Peyer's patch (tissue), 4 donors: ENCODE measurements at regions not wholly inside any gene's neighbourhood (a gene's known extent, or its start where the extent isn't known, plus 50 kb on each side); places are given as distances from the start of the nearest gene placed in this dataset.

Experiments used
- DNase-seq, 3 donors: peaks; one replicate each; pipeline ENCODE4 v3.0.0-alpha.2; 2017 to 2019
- H3K27ac ChIP-seq, 4 donors: fragments of 200-600 bp; sonication (generic); one replicate each; pipeline ENCODE4 v1.5.1; 2016 to 2019
- H3K27me3 ChIP-seq, 2 donors: fragments of 200-600 bp; sonication (generic); one replicate each; pipeline ENCODE4 v1.5.1; 2019
- H3K36me3 ChIP-seq, 3 donors: fragments of 200-600 bp; sonication (generic); one replicate each; pipeline ENCODE4 v1.5.1; 2016 to 2019
- H3K4me1 ChIP-seq, 4 donors: fragments of 200-600 bp; sonication (generic); one replicate each; pipeline ENCODE4 v1.5.1; 2016 to 2019
- H3K4me3 ChIP-seq, 4 donors: fragments of 200-600 bp; sonication (generic); 1 replicate in 3 of 4; 2 replicates in 1 of 4; pipeline ENCODE4 v1.5.1; 2016 to 2019; ENCODE audit warnings: mild to moderate bottlenecking in 1 of 4
- H3K9me3 ChIP-seq, 4 donors: fragments of 200-600 bp; sonication (generic); one replicate each; pipeline ENCODE4 v1.5.1; 2016 to 2019; ENCODE audit warnings: mild to moderate bottlenecking in 1 of 4
- POLR2A ChIP-seq, 2 donors: fragments of 450-650 bp; IDR thresholded peaks; one replicate each; pipeline ENCODE4 v1.5.1; 2017; ENCODE audit warnings: antibody characterized with exemption in 2 of 2, mild to moderate bottlenecking in 2 of 2, moderate library complexity in 2 of 2
- TF ChIP-seq, protein P1 (sequence below), 6 experiments: fragments of 450-650 bp in 4 of 6; fragments of 200-600 bp in 2 of 6; sonication (generic) in 1 of 6; IDR thresholded peaks; one replicate each; pipeline ENCODE4 v1.5.1; 2017 to 2019; ENCODE audit warnings: antibody characterized with exemption in 6 of 6, mild to moderate bottlenecking in 3 of 6, moderate library complexity in 1 of 6

DNA sequence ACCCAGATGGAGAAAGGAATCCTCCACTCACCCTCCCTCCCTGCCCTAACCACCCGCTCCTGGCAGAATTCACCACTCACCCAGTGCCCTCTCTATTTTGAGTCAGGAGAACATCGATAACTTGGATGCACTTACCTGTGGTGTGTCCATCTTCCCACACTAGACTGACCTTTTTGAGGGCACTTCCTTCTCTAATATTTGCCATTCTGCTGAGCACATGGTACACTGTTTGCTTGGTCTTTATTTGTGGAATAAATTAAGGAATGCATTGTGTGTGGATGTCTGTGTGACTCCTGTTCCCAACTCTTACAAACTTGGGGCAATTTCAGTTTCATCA lies 133.7 kb downstream of the ACKR3 start:
- no peak for DNase-seq
- H3K9me3 ChIP-seq, result no peaks in the 10 kb centered on the region
- no peaks in the 10 kb centered on the region for H3K27me3 ChIP-seq
- H3K4me3 ChIP-seq, result no peak overlapping the region
- H3K36me3 ChIP-seq, result no peaks in the 10 kb centered on the region
- no peaks in the 10 kb centered on the region for H3K4me1 ChIP-seq
- H3K27ac ChIP-seq, result no peak overlapping the region
- TF ChIP-seq, protein P1, sequence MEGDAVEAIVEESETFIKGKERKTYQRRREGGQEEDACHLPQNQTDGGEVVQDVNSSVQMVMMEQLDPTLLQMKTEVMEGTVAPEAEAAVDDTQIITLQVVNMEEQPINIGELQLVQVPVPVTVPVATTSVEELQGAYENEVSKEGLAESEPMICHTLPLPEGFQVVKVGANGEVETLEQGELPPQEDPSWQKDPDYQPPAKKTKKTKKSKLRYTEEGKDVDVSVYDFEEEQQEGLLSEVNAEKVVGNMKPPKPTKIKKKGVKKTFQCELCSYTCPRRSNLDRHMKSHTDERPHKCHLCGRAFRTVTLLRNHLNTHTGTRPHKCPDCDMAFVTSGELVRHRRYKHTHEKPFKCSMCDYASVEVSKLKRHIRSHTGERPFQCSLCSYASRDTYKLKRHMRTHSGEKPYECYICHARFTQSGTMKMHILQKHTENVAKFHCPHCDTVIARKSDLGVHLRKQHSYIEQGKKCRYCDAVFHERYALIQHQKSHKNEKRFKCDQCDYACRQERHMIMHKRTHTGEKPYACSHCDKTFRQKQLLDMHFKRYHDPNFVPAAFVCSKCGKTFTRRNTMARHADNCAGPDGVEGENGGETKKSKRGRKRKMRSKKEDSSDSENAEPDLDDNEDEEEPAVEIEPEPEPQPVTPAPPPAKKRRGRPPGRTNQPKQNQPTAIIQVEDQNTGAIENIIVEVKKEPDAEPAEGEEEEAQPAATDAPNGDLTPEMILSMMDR (IDR thresholded peaks at IDR 0.05), result no peak
- no peak for TF ChIP-seq POLR2A (IDR thresholded peaks at IDR 0.05)

DNA sequence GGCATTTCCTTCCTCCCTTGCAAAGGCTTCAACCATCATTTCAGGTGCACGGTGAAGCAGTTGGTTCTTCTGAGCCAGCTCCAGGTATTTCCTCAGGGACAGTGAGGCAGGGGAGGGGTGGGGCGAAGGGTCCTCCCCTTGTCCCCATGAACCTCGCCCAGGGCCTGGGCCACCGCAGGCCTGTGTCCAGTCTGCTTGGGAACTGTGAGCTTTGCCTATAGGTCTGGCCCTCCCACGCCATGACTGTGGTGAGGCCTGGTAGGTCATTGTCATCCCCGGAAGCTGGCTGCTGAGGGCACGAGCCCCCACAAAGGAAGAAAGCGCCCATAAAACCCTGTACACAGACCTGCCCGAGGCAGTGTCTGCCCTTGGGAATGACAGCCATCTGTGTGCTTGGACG lies 134.3 kb downstream of the ACKR3 start:
- DNase-seq, result no peak
- no peaks in the 10 kb centered on the region for H3K36me3 ChIP-seq
- TF ChIP-seq, protein P1 (IDR thresholded peaks at IDR 0.05), result no peak
- no peak for TF ChIP-seq POLR2A (IDR thresholded peaks at IDR 0.05)
- no peak overlapping the region for H3K4me3 ChIP-seq
- no peaks in the 10 kb centered on the region for H3K4me1 ChIP-seq
- H3K27ac ChIP-seq, result no peak overlapping the region
- no peaks in the 10 kb centered on the region for H3K27me3 ChIP-seq
- H3K9me3 ChIP-seq, result no peaks in the 10 kb centered on the region

DNA sequence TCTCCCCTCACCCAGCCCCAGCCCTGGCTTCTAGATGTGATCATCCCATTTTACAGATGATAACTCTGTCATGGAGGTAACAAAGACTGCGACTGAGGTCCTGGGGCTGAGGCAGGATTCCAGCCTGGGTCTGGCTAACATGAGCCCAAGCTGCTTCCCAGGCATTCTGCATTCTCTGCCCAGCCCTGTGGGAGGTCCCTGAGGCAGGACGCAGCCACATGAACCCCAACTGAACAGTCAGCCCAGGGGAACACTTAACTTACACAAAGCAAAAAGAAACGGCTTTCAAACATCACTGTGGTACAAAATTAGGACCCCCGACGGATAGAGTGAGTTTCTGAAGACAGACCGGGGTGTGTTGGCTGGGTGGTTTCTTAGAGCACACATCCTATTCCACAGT lies 135.3 kb downstream of the ACKR3 start:
- no peak for DNase-seq
- Histone ChIP-seq H3K36me3 (no peaks in the 10 kb centered on the region), H3K4me3 (no peak overlapping the region), H3K4me1 (no peaks in the 10 kb centered on the region), H3K27ac (no peak overlapping the region), H3K9me3 (no peaks in the 10 kb centered on the region), H3K27me3 (no peaks in the 10 kb centered on the region)
- no peak for TF ChIP-seq POLR2A (IDR thresholded peaks at IDR 0.05)
- TF ChIP-seq, protein P1 (IDR thresholded peaks at IDR 0.05), result no peak

DNA sequence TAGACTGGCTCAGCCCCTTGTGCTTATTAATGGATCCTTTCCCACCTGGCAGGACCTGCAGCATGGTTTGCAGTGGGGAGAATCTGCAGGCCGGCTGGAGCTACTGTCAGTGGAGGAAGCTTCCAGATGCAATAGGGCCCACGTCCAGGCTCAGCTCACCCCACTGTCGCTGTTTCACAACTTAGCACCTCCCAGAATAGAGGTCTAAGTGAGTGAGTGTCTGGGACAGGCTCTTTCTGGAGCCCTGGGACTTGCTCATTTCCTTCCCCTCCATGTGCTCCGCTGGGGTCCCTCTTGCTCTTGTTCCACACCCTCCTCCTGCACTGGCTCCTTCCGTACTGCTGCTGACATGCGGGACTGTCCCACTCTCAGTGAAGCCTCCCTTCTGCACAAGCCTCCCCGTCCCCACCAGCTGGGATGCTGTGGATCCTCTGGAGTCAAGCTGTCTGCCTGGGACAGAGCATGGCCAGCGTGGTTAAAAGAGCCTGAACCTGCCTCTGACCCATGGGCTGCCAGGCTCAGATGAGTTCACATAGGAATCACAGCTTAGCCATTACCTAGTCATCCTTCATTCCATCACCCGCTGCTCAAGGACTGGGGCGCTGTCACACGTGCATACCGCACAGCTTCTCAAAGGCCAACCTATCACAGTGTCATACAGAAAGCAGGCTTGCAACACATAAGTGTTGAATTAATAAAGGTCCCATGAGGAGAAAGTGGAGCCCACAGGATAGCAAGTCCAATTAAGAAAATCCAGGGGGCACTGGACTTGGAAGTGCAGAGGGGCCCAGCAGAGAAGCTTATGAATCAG lies 135.9 kb downstream of the ACKR3 start:
- DNase-seq, result no peak
- Histone ChIP-seq H3K36me3 (no peaks in the 10 kb centered on the region), H3K27ac (no peak overlapping the region), H3K27me3 (no peaks in the 10 kb centered on the region), H3K9me3 (no peaks in the 10 kb centered on the region), H3K4me1 (no peaks in the 10 kb centered on the region), H3K4me3 (no peak overlapping the region)
- TF ChIP-seq, protein P1 (IDR thresholded peaks at IDR 0.05), result no peak
- TF ChIP-seq POLR2A (IDR thresholded peaks at IDR 0.05), result no peak

DNA sequence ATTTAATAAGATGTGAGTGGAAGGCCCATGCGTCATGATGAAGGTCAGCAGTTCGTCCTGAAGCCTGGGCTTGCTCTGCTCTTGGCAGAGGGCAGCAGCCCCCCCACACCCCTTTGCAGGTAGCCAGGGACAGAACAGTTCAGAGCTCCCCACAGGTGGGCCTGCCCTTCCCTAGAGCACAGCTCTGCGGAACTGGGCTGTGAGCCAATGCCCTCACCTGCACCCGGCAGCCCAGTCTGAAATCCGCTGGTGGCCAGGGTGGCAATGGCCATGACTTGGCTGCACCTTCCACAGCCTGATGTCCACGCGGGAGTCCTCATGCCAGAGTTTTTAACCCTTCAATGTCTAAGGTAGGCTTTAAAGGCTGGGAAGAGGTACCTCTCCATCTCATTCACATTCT lies 136.7 kb downstream of the ACKR3 start:
- no peak for DNase-seq
- no peaks in the 10 kb centered on the region for H3K9me3 ChIP-seq
- no peaks in the 10 kb centered on the region for H3K36me3 ChIP-seq
- H3K4me3 ChIP-seq, result no peak overlapping the region
- H3K4me1 ChIP-seq, result no peaks in the 10 kb centered on the region
- TF ChIP-seq, protein P1 (IDR thresholded peaks at IDR 0.05), result no peak
- TF ChIP-seq POLR2A (IDR thresholded peaks at IDR 0.05), result no peak
- H3K27ac ChIP-seq, result no peak overlapping the region
- H3K27me3 ChIP-seq, result no peaks in the 10 kb centered on the region

DNA sequence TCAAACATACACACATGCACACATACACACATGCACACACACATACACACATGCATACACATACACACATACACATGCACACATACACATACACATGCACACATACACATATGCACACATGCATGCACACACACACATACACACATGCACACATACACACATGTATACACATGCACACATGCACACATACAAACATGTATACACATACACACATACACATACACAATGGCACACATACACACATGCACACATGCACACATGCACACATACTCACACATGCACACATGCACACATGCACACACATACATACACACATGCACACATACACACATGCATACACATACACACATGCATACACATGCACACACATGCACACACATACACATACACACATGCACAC lies 137.2 kb downstream of the ACKR3 start:
- Histone ChIP-seq H3K36me3 (no peaks in the 10 kb centered on the region), H3K4me1 (no peaks in the 10 kb centered on the region), H3K4me3 (no peak overlapping the region), H3K9me3 (no peaks in the 10 kb centered on the region), H3K27me3 (no peaks in the 10 kb centered on the region), H3K27ac (no peak overlapping the region)
- DNase-seq, result no peak
- no peak for TF ChIP-seq POLR2A (IDR thresholded peaks at IDR 0.05)
- TF ChIP-seq, protein P1 (IDR thresholded peaks at IDR 0.05), result no peak
